Right renal pelvis (tissue), 4 donors: ENCODE measurements at regions not wholly inside any gene's neighbourhood (a gene's known extent, or its start where the extent isn't known, plus 50 kb on each side); places are given as distances from the start of the nearest gene placed in this dataset.
"Not testable (repeated sequence)": the region's sequence is repeated elsewhere in the genome, so short reads cannot be mapped to it uniquely, and the experiment has no call there.

Source experiments
- DNase-seq, 4 donors: peaks; one replicate each; pipeline ENCODE4 v3.0.0-alpha.2; 2013; ENCODE audit warnings: low read depth in 4 of 4, low spot score in 3 of 4, missing footprints in 1 of 4

- DNase-seq: peak in 2 of 4 donors; percentile 2 to 3
Observed at GRCh38 chr1:96220651-96221050, 500.9 kb upstream of the PTBP2 start.

- DNase-seq: no peak
Observed at GRCh38 chr1:96222701-96223100, 498.9 kb upstream of the PTBP2 start.

GRCh38 chr1:96224229-96224628 is 497.4 kb upstream of the PTBP2 start:
- DNase-seq: not testable (repeated sequence)

GRCh38 chr1:96233422-96233821 is 488.2 kb upstream of the PTBP2 start:
- no peak for DNase-seq

GRCh38 chr1:96234299-96234698 is 487.3 kb upstream of the PTBP2 start:
- DNase-seq: no peak

GRCh38 chr1:96236156-96236739 is 485.3 kb upstream of the PTBP2 start:
- DNase-seq: peak; percentile 26 to 54 (median 42)

- no peak for DNase-seq
Observed at GRCh38 chr1:96238426-96238825, 483.2 kb upstream of the PTBP2 start.

- no peak for DNase-seq
Observed at GRCh38 chr1:96240438-96240837, 481.1 kb upstream of the PTBP2 start.

- no peak for DNase-seq
Observed at GRCh38 chr1:96253246-96254035, 468.1 kb upstream of the PTBP2 start.

GRCh38 chr1:96256130-96256790 is 465.3 kb upstream of the PTBP2 start:
- DNase-seq: no peak

GRCh38 chr1:96259399-96259798 is 462.2 kb upstream of the PTBP2 start:
- no peak for DNase-seq

GRCh38 chr1:96281491-96281890 is 440.1 kb upstream of the PTBP2 start:
- no peak for DNase-seq

- no peak for DNase-seq
Observed at GRCh38 chr1:96290033-96290432, 431.6 kb upstream of the PTBP2 start.

- no peak for DNase-seq
Observed at GRCh38 chr1:96290801-96291200, 430.8 kb upstream of the PTBP2 start.

- DNase-seq: no peak
Observed at GRCh38 chr1:96291468-96291867, 430.1 kb upstream of the PTBP2 start.

GRCh38 chr1:96292141-96292540 is 429.4 kb upstream of the PTBP2 start:
- DNase-seq: no peak

- no peak for DNase-seq
Observed at GRCh38 chr1:96296991-96297390, 424.6 kb upstream of the PTBP2 start.

- no peak for DNase-seq
Observed at GRCh38 chr1:96306809-96307560, 414.6 kb upstream of the PTBP2 start.

GRCh38 chr1:96308314-96308713 is 413.3 kb upstream of the PTBP2 start:
- no peak for DNase-seq

- DNase-seq: no peak
Observed at GRCh38 chr1:96309783-96310182, 411.8 kb upstream of the PTBP2 start.

GRCh38 chr1:96313216-96313615 is 408.4 kb upstream of the PTBP2 start:
- no peak for DNase-seq
